ENCODE measurements at regions not wholly inside any gene's neighbourhood (a gene's known extent, or its start where the extent isn't known, plus 50 kb on each side); places are given as distances from the start of the nearest gene placed in this dataset.

- Histone ChIP-seq H3K27ac (ENCODE audit: low read depth in 1 of 3, low read length in 2 of 3) (no peak overlapping the region), H3K4me3 (ENCODE audit: low read depth in 1 of 3, low read length in 3 of 3) (no peak overlapping the region), H3K27me3 (ENCODE audit: control insufficient read depth in 3 of 3, insufficient read depth in 3 of 3, low read length in 3 of 3) (peaks cover 0 to 3% (median 0%) of the 10 kb centered on the region in 3 donors), H3K9me3 (ENCODE audit: control insufficient read depth in 2 of 2, insufficient read depth in 1 of 2, low read depth in 1 of 2, low read length in 1 of 2) (no peaks in the 10 kb centered on the region), H3K36me3 (ENCODE audit: control insufficient read depth in 3 of 3, insufficient read depth in 2 of 3, low read depth in 1 of 3, low read length in 3 of 3) (no peaks in the 10 kb centered on the region), H3K4me1 (ENCODE audit: control insufficient read depth in 3 of 3, insufficient read depth in 2 of 3, low read depth in 1 of 3, low read length in 2 of 3) (no peaks in the 10 kb centered on the region)
- WGBS, 3 donors, result 49 to 84% (median 62%) methylated on average over 4 of the region's 4 CpGs
- DNase-seq, result peak in 1 of 2 donors; percentile 21
- FAIRE-seq, result no peak
These were observed 79.4 kb upstream of the AGAP1 start for GRCh38 chr2:235414422-235414821.

DNA sequence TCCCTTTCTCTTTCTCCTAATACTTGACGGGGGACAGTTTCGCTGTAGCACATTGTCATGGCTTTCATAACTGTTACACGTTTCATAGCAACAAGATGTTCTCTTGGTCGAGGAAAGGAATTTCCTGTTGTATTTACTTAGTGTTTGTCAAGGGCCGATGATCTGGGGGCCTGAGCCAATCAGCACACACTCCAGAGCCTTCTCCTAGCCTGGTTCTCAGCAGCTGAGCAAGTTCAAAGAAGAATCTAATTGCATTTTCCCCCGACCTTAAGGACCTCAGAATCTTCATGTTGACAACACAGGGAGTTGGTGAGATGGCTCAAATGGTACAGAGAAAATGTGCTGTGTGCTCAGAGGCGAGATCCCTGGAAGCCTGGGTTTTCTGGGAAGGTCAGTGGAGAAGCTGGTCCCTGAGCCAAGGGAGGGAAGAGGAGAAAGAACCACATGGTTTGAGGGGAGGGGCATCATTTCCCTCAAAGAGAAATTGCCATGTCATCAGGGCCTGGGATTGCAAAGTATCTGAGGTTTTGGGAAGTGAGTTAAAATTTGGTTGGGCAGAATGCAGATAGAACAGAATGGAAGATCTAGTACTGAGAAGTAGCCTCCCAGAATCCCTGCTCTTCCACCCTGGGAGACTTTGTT, 76.9 kb upstream of the AGAP1 start:
- Histone ChIP-seq H3K36me3 (ENCODE audit: control insufficient read depth in 3 of 3, insufficient read depth in 2 of 3, low read depth in 1 of 3, low read length in 3 of 3) (no peaks in the 10 kb centered on the region), H3K9me3 (ENCODE audit: control insufficient read depth in 2 of 2, insufficient read depth in 1 of 2, low read depth in 1 of 2, low read length in 1 of 2) (no peaks in the 10 kb centered on the region), H3K4me1 (ENCODE audit: control insufficient read depth in 3 of 3, insufficient read depth in 2 of 3, low read depth in 1 of 3, low read length in 2 of 3) (no peaks in the 10 kb centered on the region), H3K27ac (ENCODE audit: low read depth in 1 of 3, low read length in 2 of 3) (peak overlapping the region in 1 of 3 donors; percentile 68), H3K4me3 (ENCODE audit: low read depth in 1 of 3, low read length in 3 of 3) (no peak overlapping the region), H3K27me3 (ENCODE audit: control insufficient read depth in 3 of 3, insufficient read depth in 3 of 3, low read length in 3 of 3) (peaks cover 0 to 3% (median 0%) of the 10 kb centered on the region in 3 donors)
- WGBS, 3 donors, result 33 to 46% (median 37%) methylated on average over 7 of the region's 7 CpGs
- FAIRE-seq, result no peak
- DNase-seq, result peak; percentile 5 to 15

- H3K4me3 ChIP-seq (ENCODE audit: low read depth in 1 of 3, low read length in 3 of 3), result no peak overlapping the region
- FAIRE-seq, result no peak
- no peaks in the 10 kb centered on the region for H3K27me3 ChIP-seq (ENCODE audit: control insufficient read depth in 3 of 3, insufficient read depth in 3 of 3, low read length in 3 of 3)
- 72 to 83% (median 79%) methylated on average over 7 of the region's 7 CpGs for WGBS, 3 donors
- no peaks in the 10 kb centered on the region for H3K4me1 ChIP-seq (ENCODE audit: control insufficient read depth in 3 of 3, insufficient read depth in 2 of 3, low read depth in 1 of 3, low read length in 2 of 3)
- H3K36me3 ChIP-seq (ENCODE audit: control insufficient read depth in 3 of 3, insufficient read depth in 2 of 3, low read depth in 1 of 3, low read length in 3 of 3), result no peaks in the 10 kb centered on the region
- no peak overlapping the region for H3K27ac ChIP-seq (ENCODE audit: low read depth in 1 of 3, low read length in 2 of 3)
- H3K9me3 ChIP-seq (ENCODE audit: control insufficient read depth in 2 of 2, insufficient read depth in 1 of 2, low read depth in 1 of 2, low read length in 1 of 2), result peaks cover 0 to under 1% of the 10 kb centered on the region in 2 donors
- DNase-seq, result no peak
These were observed 74.9 kb upstream of the AGAP1 start for GRCh38 chr2:235418918-235419317.

- no peak for DNase-seq
- Histone ChIP-seq H3K4me1 (ENCODE audit: control insufficient read depth in 3 of 3, insufficient read depth in 2 of 3, low read depth in 1 of 3, low read length in 2 of 3) (no peaks in the 10 kb centered on the region), H3K4me3 (ENCODE audit: low read depth in 1 of 3, low read length in 3 of 3) (no peak overlapping the region), H3K27me3 (ENCODE audit: control insufficient read depth in 3 of 3, insufficient read depth in 3 of 3, low read length in 3 of 3) (no peaks in the 10 kb centered on the region), H3K27ac (ENCODE audit: low read depth in 1 of 3, low read length in 2 of 3) (no peak overlapping the region), H3K36me3 (ENCODE audit: control insufficient read depth in 3 of 3, insufficient read depth in 2 of 3, low read depth in 1 of 3, low read length in 3 of 3) (no peaks in the 10 kb centered on the region), H3K9me3 (ENCODE audit: control insufficient read depth in 2 of 2, insufficient read depth in 1 of 2, low read depth in 1 of 2, low read length in 1 of 2) (peaks cover 0 to 7% of the 10 kb centered on the region in 2 donors)
- FAIRE-seq, result no peak
- 73 to 74% (median 73%) methylated on average over 8 of the region's 8 CpGs for WGBS, 3 donors
These were observed 73.8 kb upstream of the AGAP1 start for GRCh38 chr2:235419996-235420395.

- H3K27me3 ChIP-seq (ENCODE audit: control insufficient read depth in 3 of 3, insufficient read depth in 3 of 3, low read length in 3 of 3), result no peaks in the 10 kb centered on the region
- DNase-seq, result no peak
- H3K27ac ChIP-seq (ENCODE audit: low read depth in 1 of 3, low read length in 2 of 3), result no peak overlapping the region
- peaks cover 0 to 7% of the 10 kb centered on the region in 2 donors for H3K9me3 ChIP-seq (ENCODE audit: control insufficient read depth in 2 of 2, insufficient read depth in 1 of 2, low read depth in 1 of 2, low read length in 1 of 2)
- H3K36me3 ChIP-seq (ENCODE audit: control insufficient read depth in 3 of 3, insufficient read depth in 2 of 3, low read depth in 1 of 3, low read length in 3 of 3), result no peaks in the 10 kb centered on the region
- no peak for FAIRE-seq
- WGBS, 3 donors, result 31 to 84% (median 48%) methylated on average over 2 of the region's 2 CpGs
- no peak overlapping the region for H3K4me3 ChIP-seq (ENCODE audit: low read depth in 1 of 3, low read length in 3 of 3)
- no peaks in the 10 kb centered on the region for H3K4me1 ChIP-seq (ENCODE audit: control insufficient read depth in 3 of 3, insufficient read depth in 2 of 3, low read depth in 1 of 3, low read length in 2 of 3)
These were observed 72.2 kb upstream of the AGAP1 start for GRCh38 chr2:235421618-235422017.

DNA sequence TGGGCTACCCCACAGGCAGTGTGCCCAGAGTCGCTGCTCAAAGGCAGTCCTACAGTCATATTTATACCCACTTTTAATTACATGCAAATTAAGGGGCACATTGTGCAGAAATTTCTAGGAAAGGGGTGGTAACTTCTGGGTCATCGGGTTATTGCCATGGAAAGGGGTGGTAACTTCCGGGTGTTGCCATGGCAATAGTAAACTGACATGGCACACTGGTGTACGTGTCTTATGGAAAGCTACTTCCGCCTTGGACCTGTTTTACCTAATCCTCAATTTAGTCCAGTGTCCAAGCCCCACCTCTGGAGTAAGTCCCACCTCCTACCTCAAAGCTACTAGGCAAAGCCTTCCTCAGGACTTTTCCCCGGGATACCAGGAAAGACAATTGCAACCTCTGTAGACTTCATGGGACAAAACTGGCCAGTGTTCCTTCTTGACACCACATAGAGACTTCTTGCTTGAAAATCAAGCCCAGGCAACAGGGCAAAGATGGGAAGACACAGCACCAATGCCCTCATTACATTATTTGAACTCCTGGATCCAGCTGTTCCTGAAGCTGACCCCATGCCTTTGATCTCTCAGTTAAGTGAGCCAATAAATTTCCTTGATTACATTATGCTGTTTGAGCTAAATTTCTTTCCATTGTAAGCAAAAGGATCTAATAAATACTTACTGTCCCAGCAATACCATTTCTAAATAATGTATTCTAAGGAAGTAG, 63.3 kb upstream of the AGAP1 start:
- WGBS, 3 donors, result 80 to 89% (median 86%) methylated on average over 6 of the region's 6 CpGs

GRCh38 chr2:235432741-235433520, 60.9 kb upstream of the AGAP1 start:
- Histone ChIP-seq H3K27me3 (ENCODE audit: control insufficient read depth in 3 of 3, insufficient read depth in 3 of 3, low read length in 3 of 3) (no peaks in the 10 kb centered on the region), H3K4me3 (ENCODE audit: low read depth in 1 of 3, low read length in 3 of 3) (no peak overlapping the region), H3K9me3 (ENCODE audit: control insufficient read depth in 2 of 2, insufficient read depth in 1 of 2, low read depth in 1 of 2, low read length in 1 of 2) (no peaks in the 10 kb centered on the region), H3K27ac (ENCODE audit: low read depth in 1 of 3, low read length in 2 of 3) (peak overlapping the region in 1 of 3 donors; percentile 38), H3K36me3 (ENCODE audit: control insufficient read depth in 3 of 3, insufficient read depth in 2 of 3, low read depth in 1 of 3, low read length in 3 of 3) (no peaks in the 10 kb centered on the region), H3K4me1 (ENCODE audit: control insufficient read depth in 3 of 3, insufficient read depth in 2 of 3, low read depth in 1 of 3, low read length in 2 of 3) (no peaks in the 10 kb centered on the region)
- DNase-seq, result no peak
- 63 to 68% (median 67%) methylated on average over 17 of the region's 17 CpGs for WGBS, 3 donors
- no peak for FAIRE-seq

More for the DNA sequence above, 63.3 kb upstream of the AGAP1 start:
- H3K27me3 ChIP-seq (ENCODE audit: control insufficient read depth in 3 of 3, insufficient read depth in 3 of 3, low read length in 3 of 3), result no peaks in the 10 kb centered on the region
- FAIRE-seq (no peak), DNase-seq (no peak)
- no peak overlapping the region for H3K27ac ChIP-seq (ENCODE audit: low read depth in 1 of 3, low read length in 2 of 3)
- H3K4me1 ChIP-seq (ENCODE audit: control insufficient read depth in 3 of 3, insufficient read depth in 2 of 3, low read depth in 1 of 3, low read length in 2 of 3), result no peaks in the 10 kb centered on the region
- H3K4me3 ChIP-seq (ENCODE audit: low read depth in 1 of 3, low read length in 3 of 3), result no peak overlapping the region
- H3K9me3 ChIP-seq (ENCODE audit: control insufficient read depth in 2 of 2, insufficient read depth in 1 of 2, low read depth in 1 of 2, low read length in 1 of 2), result no peaks in the 10 kb centered on the region
- H3K36me3 ChIP-seq (ENCODE audit: control insufficient read depth in 3 of 3, insufficient read depth in 2 of 3, low read depth in 1 of 3, low read length in 3 of 3), result no peaks in the 10 kb centered on the region

- Histone ChIP-seq H3K9me3 (ENCODE audit: control insufficient read depth in 2 of 2, insufficient read depth in 1 of 2, low read depth in 1 of 2, low read length in 1 of 2) (no peaks in the 10 kb centered on the region), H3K4me1 (ENCODE audit: control insufficient read depth in 3 of 3, insufficient read depth in 2 of 3, low read depth in 1 of 3, low read length in 2 of 3) (no peaks in the 10 kb centered on the region), H3K4me3 (ENCODE audit: low read depth in 1 of 3, low read length in 3 of 3) (no peak overlapping the region), H3K36me3 (ENCODE audit: control insufficient read depth in 3 of 3, insufficient read depth in 2 of 3, low read depth in 1 of 3, low read length in 3 of 3) (no peaks in the 10 kb centered on the region), H3K27me3 (ENCODE audit: control insufficient read depth in 3 of 3, insufficient read depth in 3 of 3, low read length in 3 of 3) (no peaks in the 10 kb centered on the region), H3K27ac (ENCODE audit: low read depth in 1 of 3, low read length in 2 of 3) (no peak overlapping the region)
- no peak for FAIRE-seq
- DNase-seq, result peak; percentile 10 to 11
- 31 to 38% (median 33%) methylated on average over 4 of the region's 4 CpGs for WGBS, 3 donors
These were observed 60.0 kb upstream of the AGAP1 start for GRCh38 chr2:235433860-235434259.
